SU-DHL-6 (cell line): ENCODE measurements at regions not wholly inside any gene's neighbourhood (a gene's known extent, or its start where the extent isn't known, plus 50 kb on each side); places are given as distances from the start of the nearest gene placed in this dataset.

Experiments used
- H2AFZ ChIP-seq: fragments of 200-600 bp; sonication (generic); 2 replicates; pipeline ENCODE4 v1.6.1; 2014; ENCODE audit warnings: low read depth, mild to moderate bottlenecking, moderate library complexity, mixed read lengths, antibody characterized with exemption, low read length; ENCODE audit not compliant: severe bottlenecking
- H3F3A ChIP-seq: fragments of 200-600 bp; shearing (Covaris generic); 2 replicates; pipeline ENCODE4 v1.6.0; 2016; ENCODE audit warnings: antibody characterized with exemption, mild to moderate bottlenecking; ENCODE audit not compliant: insufficient read depth
- H3K27ac ChIP-seq: fragments of 200-600 bp; sonication (generic); 2 replicates; pipeline ENCODE4 v1.5.1; 2016; ENCODE audit warnings: low read depth, mild to moderate bottlenecking, low read length, moderate library complexity, mixed read lengths
- H3K27me3 ChIP-seq: fragments of 200-600 bp; sonication (generic), shearing (Covaris generic); 2 replicates; pipeline ENCODE4 v1.6.0; 2014; ENCODE audit warnings: mild to moderate bottlenecking, low read length
- H3K36me3 ChIP-seq: fragments of 200-600 bp; sonication (generic); 2 replicates; pipeline ENCODE4 v1.6.1; 2014; ENCODE audit warnings: mild to moderate bottlenecking, low read length, mixed read lengths
- H3K4me2 ChIP-seq: fragments of 300-600, 200-600 bp; shearing (Covaris generic), sonication (generic); 2 replicates; pipeline ENCODE4 v1.6.0; 2014; ENCODE audit warnings: low read length, low read depth, mild to moderate bottlenecking; ENCODE audit not compliant: poor library complexity, severe bottlenecking
- H3K4me3 ChIP-seq: fragments of 200-600 bp; sonication (generic); 2 replicates; pipeline ENCODE4 v1.5.1; 2014; ENCODE audit warnings: antibody characterized with exemption, low read length, mild to moderate bottlenecking, mixed read lengths; ENCODE audit not compliant: insufficient read depth, poor library complexity, severe bottlenecking
- H3K79me2 ChIP-seq: fragments of 200-600 bp; sonication (generic); 2 replicates; pipeline ENCODE4 v1.6.1; 2014; ENCODE audit warnings: mild to moderate bottlenecking, low read length, moderate library complexity; ENCODE audit not compliant: insufficient read depth
- H3K9ac ChIP-seq: fragments of 200-600 bp; sonication (generic); 2 replicates; pipeline ENCODE4 v1.7.0; 2014; ENCODE audit warnings: mild to moderate bottlenecking, low read length
- H3K9me2 ChIP-seq: fragments of 200-600 bp; sonication (generic); replicated peaks from 2 replicates; pipeline ENCODE4 v1.6.1; 2014; ENCODE audit warnings: low read length; ENCODE audit not compliant: insufficient read depth
- H3K9me3 ChIP-seq: fragments of 200-600 bp; sonication (generic); 2 replicates; pipeline ENCODE4 v1.6.1; 2014; ENCODE audit warnings: low read length, mixed read lengths; ENCODE audit not compliant: insufficient read depth
- H4K20me1 ChIP-seq: fragments of 200-600 bp; sonication (generic); 2 replicates; pipeline ENCODE4 v1.6.1; 2014; ENCODE audit warnings: low read depth, mild to moderate bottlenecking, antibody characterized with exemption, low read length, moderate library complexity, mixed read lengths
- EZH2phosphoT487 ChIP-seq: fragments of 200-600 bp; sonication (generic), shearing (Covaris generic); conservative IDR thresholded peaks from 2 replicates; pipeline ENCODE4 v1.6.1; 2018; ENCODE audit warnings: mild to moderate bottlenecking, antibody characterized with exemption, low read length, moderate library complexity, mixed read lengths
- TF ChIP-seq, protein P1 (sequence below): fragments of 200-600 bp; sonication (generic); IDR thresholded peaks from one replicate; pipeline ENCODE4 v1.5.1; 2017; ENCODE audit warnings: antibody characterized with exemption, mild to moderate bottlenecking, low read length, moderate library complexity; ENCODE audit not compliant: insufficient read depth, poor library complexity, severe bottlenecking

GRCh38 chr14:83197271-83197670, 1663.6 kb upstream of the SEL1L start:
- TF ChIP-seq, protein P1, sequence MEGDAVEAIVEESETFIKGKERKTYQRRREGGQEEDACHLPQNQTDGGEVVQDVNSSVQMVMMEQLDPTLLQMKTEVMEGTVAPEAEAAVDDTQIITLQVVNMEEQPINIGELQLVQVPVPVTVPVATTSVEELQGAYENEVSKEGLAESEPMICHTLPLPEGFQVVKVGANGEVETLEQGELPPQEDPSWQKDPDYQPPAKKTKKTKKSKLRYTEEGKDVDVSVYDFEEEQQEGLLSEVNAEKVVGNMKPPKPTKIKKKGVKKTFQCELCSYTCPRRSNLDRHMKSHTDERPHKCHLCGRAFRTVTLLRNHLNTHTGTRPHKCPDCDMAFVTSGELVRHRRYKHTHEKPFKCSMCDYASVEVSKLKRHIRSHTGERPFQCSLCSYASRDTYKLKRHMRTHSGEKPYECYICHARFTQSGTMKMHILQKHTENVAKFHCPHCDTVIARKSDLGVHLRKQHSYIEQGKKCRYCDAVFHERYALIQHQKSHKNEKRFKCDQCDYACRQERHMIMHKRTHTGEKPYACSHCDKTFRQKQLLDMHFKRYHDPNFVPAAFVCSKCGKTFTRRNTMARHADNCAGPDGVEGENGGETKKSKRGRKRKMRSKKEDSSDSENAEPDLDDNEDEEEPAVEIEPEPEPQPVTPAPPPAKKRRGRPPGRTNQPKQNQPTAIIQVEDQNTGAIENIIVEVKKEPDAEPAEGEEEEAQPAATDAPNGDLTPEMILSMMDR = no peak
- no peak for TF ChIP-seq EZH2phosphoT487
- Histone ChIP-seq H3K27me3 (no peaks in the 10 kb centered on the region), H3K9me2 (no peaks in the 10 kb centered on the region)

GRCh38 chr14:83207550-83207949, 1673.9 kb upstream of the SEL1L start:
- Histone ChIP-seq H4K20me1 (no peaks in the 10 kb centered on the region), H3K27ac (no peak overlapping the region), H3K4me3 (no peak overlapping the region), H3K79me2 (no peaks in the 10 kb centered on the region), H3K9me3 (no peaks in the 10 kb centered on the region), H3K27me3 (no peaks in the 10 kb centered on the region), H3K9ac (no peak overlapping the region), H3F3A (no peaks in the 10 kb centered on the region), H3K36me3 (no peaks in the 10 kb centered on the region), H3K4me2 (no peak overlapping the region), H3K9me2 (no peaks in the 10 kb centered on the region), H2AFZ (no peak overlapping the region)
- TF ChIP-seq, protein P1 = no peak
- TF ChIP-seq EZH2phosphoT487 = no peak

More at GRCh38 chr14:83197271-83197670, 1663.6 kb upstream of the SEL1L start:
- Histone ChIP-seq H2AFZ (no peak overlapping the region), H3K79me2 (no peaks in the 10 kb centered on the region), H3K4me3 (no peak overlapping the region), H3F3A (no peaks in the 10 kb centered on the region), H3K36me3 (no peaks in the 10 kb centered on the region), H3K9ac (no peak overlapping the region), H3K4me2 (no peak overlapping the region), H3K9me3 (no peaks in the 10 kb centered on the region), H4K20me1 (no peaks in the 10 kb centered on the region), H3K27ac (no peak overlapping the region)

DNA sequence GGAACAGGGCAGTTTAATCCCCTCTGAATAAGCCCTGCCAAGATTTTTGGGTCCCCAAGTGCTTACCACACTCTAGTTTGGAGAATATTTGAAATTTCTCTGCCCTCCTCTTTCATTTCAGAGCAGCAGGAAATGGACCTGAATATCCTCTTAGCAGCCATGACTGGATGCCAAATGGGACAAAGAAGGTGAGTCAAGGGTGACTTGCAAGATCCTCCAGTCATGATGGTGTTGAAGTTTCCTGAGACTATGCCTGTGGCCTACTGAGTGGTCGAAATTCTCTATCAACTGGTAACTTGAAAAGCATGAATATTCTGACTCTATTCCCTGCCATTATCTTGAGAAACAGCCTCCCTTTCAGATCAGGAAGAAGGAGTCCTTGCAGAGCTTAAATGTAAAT, 1674.7 kb upstream of the SEL1L start:
- Histone ChIP-seq H3K27me3 (no peaks in the 10 kb centered on the region), H3K9me3 (no peaks in the 10 kb centered on the region), H3K36me3 (no peaks in the 10 kb centered on the region), H3K27ac (no peak overlapping the region), H3K9me2 (no peaks in the 10 kb centered on the region), H3K4me2 (no peak overlapping the region), H3K79me2 (no peaks in the 10 kb centered on the region), H3F3A (no peaks in the 10 kb centered on the region), H2AFZ (no peak overlapping the region), H3K4me3 (no peak overlapping the region), H4K20me1 (no peaks in the 10 kb centered on the region), H3K9ac (no peak overlapping the region)
- TF ChIP-seq EZH2phosphoT487 = no peak
- TF ChIP-seq, protein P1 = no peak
